T-helper 2 cell treated with Interferon-gamma antibody and Interleukin-4, amounts not matched to agents 5 μg/mL and 100 μg/mL, for 36 hours (primary cell): ENCODE measurements at regions not wholly inside any gene's neighbourhood (a gene's known extent, or its start where the extent isn't known, plus 50 kb on each side); places are given as distances from the start of the nearest gene placed in this dataset.
"Not testable (repeated sequence)": the region's sequence is repeated elsewhere in the genome, so short reads cannot be mapped to it uniquely, and the experiment has no call there.

Experiments
- DNase-seq: peaks from one replicate; pipeline ENCODE4 v3.0.0; 2021; ENCODE audit warnings: low spot score
- H3K27ac Mint-ChIP-seq: one replicate; pipeline ENCODE4 v1.8.0; 2021; ENCODE audit warnings: mild to moderate bottlenecking, mixed read lengths
- H3K27me3 Mint-ChIP-seq: one replicate; pipeline ENCODE4 v1.8.0; 2021; ENCODE audit warnings: low read depth, mixed read lengths
- H3K36me3 Mint-ChIP-seq: one replicate; pipeline ENCODE4 v1.8.0; 2021; ENCODE audit warnings: low read depth, mixed read lengths
- H3K4me1 Mint-ChIP-seq: one replicate; pipeline ENCODE4 v1.8.0; 2021; ENCODE audit warnings: low read depth, mixed read lengths
- H3K4me3 Mint-ChIP-seq: one replicate; pipeline ENCODE4 v1.8.0; 2022; ENCODE audit warnings: mild to moderate bottlenecking, moderate library complexity, mixed read lengths
- H3K9me3 Mint-ChIP-seq: one replicate; pipeline ENCODE4 v1.8.0; 2021; ENCODE audit warnings: mixed read lengths

DNA sequence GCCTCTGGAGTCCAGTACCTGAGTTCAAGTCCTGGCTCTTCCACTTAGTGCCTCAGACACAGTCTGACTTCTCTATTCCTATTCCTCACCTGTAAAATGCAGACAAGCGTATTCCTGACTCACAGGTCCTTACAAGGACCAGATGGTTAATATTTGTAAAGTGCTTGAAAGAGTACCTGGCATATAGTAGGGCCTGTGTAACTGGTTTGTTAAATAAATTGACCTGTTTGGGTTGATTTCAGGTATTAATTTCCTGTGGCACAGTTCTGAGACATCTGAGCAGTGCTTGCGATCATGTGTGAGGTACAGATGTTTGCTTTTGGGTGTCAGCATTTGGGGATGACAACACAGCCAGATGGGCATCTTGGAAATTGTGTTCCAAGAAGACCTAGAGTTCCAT, 127.5 kb downstream of the APIP start:
- DNase-seq: no peak
- H3K27me3 Mint-ChIP-seq: peaks cover 13% of the 10 kb centered on the region
- H3K4me1 Mint-ChIP-seq: peaks cover 5% of the 10 kb centered on the region

DNA sequence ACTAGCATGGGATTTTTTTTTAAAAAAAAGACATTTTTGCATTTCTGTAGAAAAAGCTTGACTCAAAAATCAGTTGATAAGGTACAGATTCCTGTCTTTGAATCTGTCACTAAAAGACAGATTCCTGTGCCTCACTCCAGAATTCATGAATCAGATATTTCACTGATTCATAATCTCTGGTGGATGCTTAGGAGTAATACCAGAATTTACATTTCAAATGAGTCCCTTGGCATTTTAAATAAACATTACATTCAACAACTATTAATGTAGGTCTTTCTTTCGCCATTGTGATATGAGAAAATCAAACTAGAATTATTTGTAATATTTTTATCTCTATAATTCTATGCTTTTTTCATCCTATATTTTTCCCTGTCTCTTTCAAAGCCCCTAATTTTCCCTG, 128.3 kb downstream of the APIP start:
- Mint-ChIP-seq H3K9me3 (peaks cover 5% of the 10 kb centered on the region), H3K27me3 (peaks cover 18% of the 10 kb centered on the region), H3K27ac (no peak overlapping the region), H3K4me3 (no peak overlapping the region), H3K36me3 (no peaks in the 10 kb centered on the region), H3K4me1 (peaks cover 5% of the 10 kb centered on the region)
- no peak for DNase-seq

More for the DNA sequence above, 127.5 kb downstream of the APIP start:
- H3K27ac Mint-ChIP-seq: no peak overlapping the region
- H3K4me3 Mint-ChIP-seq: no peak overlapping the region
- peaks cover 5% of the 10 kb centered on the region for H3K9me3 Mint-ChIP-seq
- no peaks in the 10 kb centered on the region for H3K36me3 Mint-ChIP-seq

DNA sequence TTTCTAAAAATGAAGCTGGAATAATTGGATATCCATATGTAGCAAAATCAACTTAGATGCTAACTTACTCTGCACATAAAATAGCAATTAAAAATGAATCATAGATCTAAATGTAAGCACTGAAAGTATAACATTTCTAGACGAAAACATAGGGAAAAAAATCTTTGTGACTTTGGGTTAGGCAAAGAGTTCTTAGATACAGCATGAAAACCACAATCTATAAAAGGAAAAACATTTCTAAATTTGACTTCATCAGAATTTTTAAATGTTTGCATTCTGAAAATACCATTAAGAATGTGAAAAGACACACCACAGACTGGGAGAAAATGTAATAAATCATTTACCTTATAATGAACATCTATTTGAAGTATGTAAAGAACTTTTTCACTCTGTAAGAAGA, 128.8 kb downstream of the APIP start:
- DNase-seq: no peak
- peaks cover 5% of the 10 kb centered on the region for H3K4me1 Mint-ChIP-seq
- H3K36me3 Mint-ChIP-seq: no peaks in the 10 kb centered on the region
- H3K27me3 Mint-ChIP-seq: peaks cover 18% of the 10 kb centered on the region
- no peak overlapping the region for H3K4me3 Mint-ChIP-seq
- H3K9me3 Mint-ChIP-seq: peaks cover 5% of the 10 kb centered on the region
- H3K27ac Mint-ChIP-seq: no peak overlapping the region

DNA sequence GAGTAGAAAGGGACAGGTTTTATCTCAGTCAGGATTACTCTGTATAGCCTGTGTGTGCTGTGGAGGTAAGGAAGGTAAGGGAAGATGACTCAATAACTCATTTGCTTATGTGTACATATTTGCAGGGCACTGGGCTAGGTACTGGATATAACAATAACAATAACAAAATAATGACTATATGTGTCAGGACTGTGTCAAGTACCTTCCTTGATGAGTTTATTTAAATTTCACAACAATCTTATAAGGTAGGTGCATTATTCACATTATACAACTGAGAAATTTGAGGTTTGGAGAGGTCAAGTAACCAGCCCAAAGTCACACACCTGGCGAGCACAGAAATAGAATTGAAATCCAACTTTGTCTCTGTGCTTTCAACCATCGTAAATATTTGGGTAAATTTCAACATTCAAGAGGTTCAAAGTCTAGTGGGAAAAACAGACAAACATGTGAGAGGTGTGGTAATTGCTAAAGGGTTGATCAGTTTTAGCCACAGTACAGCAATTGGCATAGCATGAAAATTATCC, 131.8 kb downstream of the APIP start:
- no peak for DNase-seq
- no peaks in the 10 kb centered on the region for H3K9me3 Mint-ChIP-seq
- H3K36me3 Mint-ChIP-seq: no peaks in the 10 kb centered on the region
- H3K4me1 Mint-ChIP-seq: no peaks in the 10 kb centered on the region
- no peak overlapping the region for H3K27ac Mint-ChIP-seq
- no peak overlapping the region for H3K4me3 Mint-ChIP-seq
- peaks cover 22% of the 10 kb centered on the region for H3K27me3 Mint-ChIP-seq

DNA sequence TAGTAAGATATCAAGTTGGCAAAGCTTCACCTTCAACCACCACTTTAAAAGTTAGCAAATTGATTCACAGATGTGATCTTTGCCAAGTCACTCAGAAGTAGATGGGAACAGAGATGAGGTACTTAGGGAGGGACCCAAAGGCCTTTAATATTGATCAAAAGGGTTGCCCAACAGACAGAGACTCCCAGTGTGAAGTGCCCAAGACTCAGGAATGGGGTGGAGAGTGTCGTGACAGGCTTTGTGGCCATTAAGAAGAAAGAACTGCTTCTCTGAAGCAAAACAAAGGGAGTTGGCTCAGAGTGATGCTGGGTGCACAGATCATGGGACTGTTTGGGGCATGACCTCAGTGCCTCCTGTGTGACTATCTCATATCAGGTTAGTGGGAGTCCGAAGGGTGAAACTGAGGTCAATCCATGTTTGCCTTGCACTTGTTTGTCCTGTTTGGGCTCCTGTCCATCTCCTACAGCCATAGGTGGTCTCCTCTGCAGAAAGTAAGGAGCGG, 132.3 kb downstream of the APIP start:
- no peak for DNase-seq
- Mint-ChIP-seq H3K4me3 (no peak overlapping the region), H3K27ac (no peak overlapping the region), H3K9me3 (no peaks in the 10 kb centered on the region), H3K4me1 (no peaks in the 10 kb centered on the region), H3K27me3 (peaks cover 22% of the 10 kb centered on the region), H3K36me3 (no peaks in the 10 kb centered on the region)

DNA sequence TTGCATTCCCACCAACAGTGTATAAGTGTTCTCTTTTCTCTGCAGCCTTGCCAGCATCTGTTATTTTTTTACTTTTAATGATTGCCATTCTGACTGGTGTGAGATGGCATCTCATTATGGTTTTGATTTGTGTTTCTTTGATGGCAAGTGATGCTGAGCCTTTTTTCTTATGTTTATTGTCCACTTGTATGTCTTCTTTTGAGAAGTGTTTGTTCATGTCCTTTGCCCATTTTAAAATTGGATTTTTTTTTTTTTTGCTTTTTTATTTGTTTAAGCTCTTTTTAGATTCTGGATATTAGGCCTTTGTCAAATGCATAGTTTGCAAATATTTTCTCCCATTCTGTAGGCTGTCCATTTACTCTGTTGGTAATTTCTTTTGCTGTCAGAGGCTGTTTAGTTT, 134.4 kb downstream of the APIP start:
- H3K27me3 Mint-ChIP-seq: peaks cover 22% of the 10 kb centered on the region
- DNase-seq: not testable (repeated sequence)

DNA sequence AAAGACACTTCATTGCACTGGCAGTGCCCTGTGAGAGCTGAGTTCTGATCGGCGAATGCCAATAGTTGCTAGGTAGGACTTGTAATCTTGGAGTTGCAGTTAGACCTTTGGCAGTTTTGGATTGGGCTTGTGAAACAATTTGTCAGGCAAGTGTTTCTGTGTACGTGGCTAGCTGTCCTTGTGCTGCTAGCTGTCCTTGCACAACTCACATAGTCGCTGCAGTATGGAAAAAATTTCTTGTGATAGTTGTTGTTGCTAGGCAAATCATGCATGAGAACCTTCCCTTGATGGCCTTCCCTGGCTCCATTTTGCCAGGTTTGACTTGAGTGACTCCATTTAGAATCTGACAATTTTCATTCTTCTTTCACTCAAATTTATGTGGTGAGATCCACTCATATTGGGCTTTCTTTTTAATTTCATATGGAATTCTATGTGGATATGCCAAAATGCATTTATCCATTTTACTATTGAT, 140.7 kb downstream of the APIP start:
- H3K27ac Mint-ChIP-seq: no peak overlapping the region
- H3K4me3 Mint-ChIP-seq: no peak overlapping the region
- H3K27me3 Mint-ChIP-seq: peaks cover 7% of the 10 kb centered on the region
- no peaks in the 10 kb centered on the region for H3K9me3 Mint-ChIP-seq
- no peak for DNase-seq
- H3K36me3 Mint-ChIP-seq: no peaks in the 10 kb centered on the region
- no peaks in the 10 kb centered on the region for H3K4me1 Mint-ChIP-seq

More for the DNA sequence above, 134.4 kb downstream of the APIP start:
- H3K9me3 Mint-ChIP-seq, H3K4me3 Mint-ChIP-seq, H3K36me3 Mint-ChIP-seq, H3K4me1 Mint-ChIP-seq, H3K27ac Mint-ChIP-seq: not testable (repeated sequence)

DNA sequence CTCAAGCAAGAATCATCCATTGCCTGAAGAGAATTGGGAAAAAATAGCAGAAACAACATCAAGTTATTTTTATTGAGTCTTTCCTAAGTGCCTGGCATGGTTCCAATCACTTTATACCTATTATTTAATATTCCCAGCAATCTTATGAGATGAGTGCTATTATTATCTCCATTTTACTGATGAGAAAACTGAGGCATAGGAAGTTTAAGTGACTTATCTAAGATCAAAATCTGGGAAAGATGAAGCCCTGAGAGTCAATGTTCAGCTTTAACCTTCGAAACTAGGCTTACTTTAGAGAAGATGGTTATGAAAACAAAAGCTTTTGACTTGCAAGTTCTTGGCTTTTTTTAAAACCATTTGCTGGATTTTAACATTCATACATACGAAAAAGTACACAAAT, 141.6 kb downstream of the APIP start:
- H3K27ac Mint-ChIP-seq: no peak overlapping the region
- no peaks in the 10 kb centered on the region for H3K36me3 Mint-ChIP-seq
- H3K4me3 Mint-ChIP-seq: no peak overlapping the region
- DNase-seq: no peak
- no peaks in the 10 kb centered on the region for H3K4me1 Mint-ChIP-seq
- peaks cover 2% of the 10 kb centered on the region for H3K27me3 Mint-ChIP-seq
- no peaks in the 10 kb centered on the region for H3K9me3 Mint-ChIP-seq

DNA sequence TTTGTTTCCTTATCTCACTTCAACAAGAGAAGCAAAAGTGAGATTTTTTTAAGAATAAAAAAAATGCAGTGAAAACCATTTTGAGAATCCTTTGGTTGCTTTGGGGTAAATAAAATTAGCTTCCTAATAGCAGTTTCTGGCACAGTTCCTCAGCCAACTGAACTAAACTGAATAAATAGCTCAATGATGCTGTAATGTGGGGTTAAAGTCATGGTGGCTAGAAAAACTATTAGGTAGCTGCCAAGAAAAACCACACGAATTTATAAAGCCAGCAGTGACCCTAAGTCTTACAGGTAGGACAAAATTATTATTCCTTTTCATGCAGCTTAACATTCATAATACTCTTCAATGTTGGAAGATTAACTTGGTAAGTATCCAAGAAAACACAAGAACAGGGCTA, 142.4 kb downstream of the APIP start:
- Mint-ChIP-seq H3K4me1 (no peaks in the 10 kb centered on the region), H3K4me3 (no peak overlapping the region), H3K36me3 (no peaks in the 10 kb centered on the region), H3K9me3 (no peaks in the 10 kb centered on the region), H3K27ac (no peak overlapping the region), H3K27me3 (peaks cover 2% of the 10 kb centered on the region)
- no peak for DNase-seq

DNA sequence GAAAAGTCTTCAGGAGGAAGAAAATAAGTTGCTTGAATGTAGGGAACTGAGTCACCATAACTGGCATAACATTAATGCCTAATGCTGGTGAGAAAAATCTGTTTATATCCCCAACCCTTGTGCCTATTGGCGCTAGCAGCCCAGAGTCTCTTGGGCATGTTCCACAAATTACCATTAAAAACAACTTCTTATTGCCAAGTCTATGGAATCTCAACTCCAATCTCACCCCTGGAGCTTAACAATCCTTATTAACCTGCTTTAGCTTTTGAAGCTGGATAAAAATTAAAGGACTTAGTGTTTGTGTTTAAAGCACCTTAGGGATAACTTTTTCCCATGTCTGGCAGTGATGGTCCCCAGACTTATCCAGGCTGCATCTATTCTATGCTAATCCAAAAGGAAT, 143.0 kb downstream of the APIP start:
- no peak for DNase-seq
- H3K4me3 Mint-ChIP-seq: no peak overlapping the region
- no peaks in the 10 kb centered on the region for H3K4me1 Mint-ChIP-seq
- H3K36me3 Mint-ChIP-seq: no peaks in the 10 kb centered on the region
- H3K9me3 Mint-ChIP-seq: no peaks in the 10 kb centered on the region
- peaks cover 8% of the 10 kb centered on the region for H3K27me3 Mint-ChIP-seq
- H3K27ac Mint-ChIP-seq: no peak overlapping the region

DNA sequence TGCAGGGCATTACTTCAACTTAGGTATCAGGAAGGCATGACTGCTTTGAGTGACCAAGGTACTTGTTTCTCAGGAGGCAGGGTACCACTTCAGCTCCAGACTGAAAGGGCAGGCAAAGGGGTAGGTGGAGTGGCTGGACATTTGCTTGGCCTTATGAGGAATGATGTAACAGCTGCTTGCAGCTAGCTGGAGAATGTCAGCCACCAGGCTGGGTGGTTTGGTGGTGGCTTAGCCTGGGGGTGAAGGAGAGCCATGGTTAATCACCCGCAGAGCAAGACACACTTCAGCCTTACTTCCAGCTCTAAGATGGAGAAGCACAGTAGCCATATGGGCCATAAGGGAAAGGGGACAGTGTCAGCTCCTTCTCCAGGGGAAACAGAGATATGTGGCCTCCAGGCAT, 146.1 kb downstream of the APIP start:
- DNase-seq: no peak
- no peak overlapping the region for H3K27ac Mint-ChIP-seq
- H3K36me3 Mint-ChIP-seq: no peaks in the 10 kb centered on the region
- H3K9me3 Mint-ChIP-seq: no peaks in the 10 kb centered on the region
- H3K4me3 Mint-ChIP-seq: no peak overlapping the region
- H3K4me1 Mint-ChIP-seq: no peaks in the 10 kb centered on the region
- peaks cover 12% of the 10 kb centered on the region for H3K27me3 Mint-ChIP-seq

DNA sequence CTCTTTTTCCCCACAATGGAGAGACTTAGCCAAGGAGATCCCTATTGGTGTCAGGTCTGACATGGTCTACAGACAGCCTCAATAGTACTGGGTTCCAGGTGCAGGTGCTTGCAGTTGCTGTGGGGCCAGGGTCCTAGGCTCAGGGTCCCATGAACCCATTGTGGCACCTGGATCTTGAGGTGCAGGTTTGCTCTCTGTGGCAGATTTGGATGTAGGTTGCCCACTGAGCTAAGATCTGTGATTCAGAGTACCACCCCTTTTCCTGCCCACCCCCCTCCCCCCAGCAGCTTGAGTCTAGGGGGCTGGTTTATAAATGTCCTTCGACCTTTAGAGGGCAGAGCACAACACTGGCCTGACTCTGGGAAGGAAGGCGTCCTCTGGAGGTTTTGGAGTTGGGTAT, 147.0 kb downstream of the APIP start:
- H3K36me3 Mint-ChIP-seq: no peaks in the 10 kb centered on the region
- no peaks in the 10 kb centered on the region for H3K9me3 Mint-ChIP-seq
- H3K27ac Mint-ChIP-seq: no peak overlapping the region
- no peak for DNase-seq
- no peaks in the 10 kb centered on the region for H3K4me1 Mint-ChIP-seq
- H3K27me3 Mint-ChIP-seq: peaks cover 12% of the 10 kb centered on the region
- no peak overlapping the region for H3K4me3 Mint-ChIP-seq

DNA sequence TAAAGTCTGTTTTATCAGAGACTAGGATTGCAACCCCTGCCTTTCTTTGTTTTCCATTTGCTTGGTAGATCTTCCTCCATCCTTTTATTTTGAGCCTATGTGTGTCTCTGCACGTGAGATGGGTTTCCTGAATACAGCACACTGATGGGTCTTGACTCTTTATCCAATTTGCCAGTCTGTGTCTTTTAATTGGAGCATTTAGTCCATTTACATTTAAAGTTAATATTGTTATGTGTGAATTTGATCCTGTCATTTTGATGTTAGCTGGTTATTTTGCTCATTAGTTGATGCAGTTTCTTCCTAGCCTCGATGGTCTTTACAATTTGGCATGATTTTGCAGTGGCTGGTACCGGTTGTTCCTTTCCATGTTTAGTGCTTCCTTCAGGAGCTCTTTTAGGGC, 141.7 kb downstream of the EHF start:
- not testable (repeated sequence) for DNase-seq, H3K27ac Mint-ChIP-seq, H3K4me3 Mint-ChIP-seq, H3K4me1 Mint-ChIP-seq, H3K36me3 Mint-ChIP-seq, H3K27me3 Mint-ChIP-seq, H3K9me3 Mint-ChIP-seq

DNA sequence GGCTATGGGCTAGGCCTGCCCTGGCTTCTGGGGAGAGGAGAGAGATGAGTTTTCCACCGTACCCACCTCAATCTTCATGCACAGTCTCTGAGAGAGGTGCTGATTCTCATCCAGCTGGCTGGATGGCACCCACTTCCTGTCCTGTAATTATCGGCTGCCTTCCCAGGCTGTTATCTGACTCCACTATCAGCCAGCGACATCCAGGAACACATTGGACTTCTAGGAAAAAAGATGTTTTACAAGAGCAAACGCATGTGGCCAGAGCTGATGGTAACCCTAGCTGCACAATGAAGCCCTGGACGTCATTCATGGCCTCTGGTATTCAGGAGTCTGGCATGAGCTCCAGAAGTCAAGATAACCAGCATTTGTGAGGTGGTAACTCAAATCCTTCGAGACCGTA, 137.4 kb downstream of the EHF start:
- peaks cover 7% of the 10 kb centered on the region for H3K27me3 Mint-ChIP-seq
- H3K9me3 Mint-ChIP-seq: no peaks in the 10 kb centered on the region
- no peaks in the 10 kb centered on the region for H3K4me1 Mint-ChIP-seq
- no peak overlapping the region for H3K4me3 Mint-ChIP-seq
- no peak overlapping the region for H3K27ac Mint-ChIP-seq
- DNase-seq: no peak
- no peaks in the 10 kb centered on the region for H3K36me3 Mint-ChIP-seq

DNA sequence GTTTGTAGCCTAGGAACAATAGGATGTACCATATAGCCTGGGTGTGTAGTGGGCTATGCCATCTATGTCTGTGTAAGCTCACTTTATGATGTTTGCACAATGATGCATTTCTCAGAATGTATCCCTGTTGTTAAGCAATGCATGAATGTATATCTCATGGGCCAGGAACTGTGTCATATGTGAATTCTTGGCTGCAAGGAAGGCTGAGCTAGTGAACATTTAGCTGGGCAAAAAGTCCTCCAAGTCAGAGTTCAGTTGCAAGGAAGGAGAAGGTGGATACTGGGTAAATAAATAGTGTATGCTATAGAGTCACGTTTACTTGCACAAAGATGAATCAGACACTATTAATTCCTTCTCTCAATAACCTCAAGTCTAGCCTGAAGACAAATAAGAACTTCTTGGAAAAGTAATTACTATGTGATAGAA, 136.1 kb downstream of the EHF start:
- Mint-ChIP-seq H3K27me3 (peaks cover 10% of the 10 kb centered on the region), H3K9me3 (no peaks in the 10 kb centered on the region), H3K36me3 (no peaks in the 10 kb centered on the region), H3K27ac (no peak overlapping the region), H3K4me3 (no peak overlapping the region), H3K4me1 (no peaks in the 10 kb centered on the region)
- DNase-seq: no peak
